HL-60 (cell line): ENCODE measurements at regions not wholly inside any gene's neighbourhood (a gene's known extent, or its start where the extent isn't known, plus 50 kb on each side); places are given as distances from the start of the nearest gene placed in this dataset.
"Not testable (repeated sequence)": the region's sequence is repeated elsewhere in the genome, so short reads cannot be mapped to it uniquely, and the experiment has no call there.

ENCODE experiments used
- POLR2AphosphoS5 ChIP-seq: IDR thresholded peaks from 2 replicates; pipeline ENCODE4 v1.6.1; 2012; ENCODE audit warnings: low read depth
- TF ChIP-seq, protein P1 (sequence below): IDR thresholded peaks from one replicate; pipeline ENCODE4 v1.5.1; 2011; ENCODE audit warnings: low read length, control low read depth, inconsistent platforms; ENCODE audit not compliant: insufficient read depth

- TF ChIP-seq, protein P1, sequence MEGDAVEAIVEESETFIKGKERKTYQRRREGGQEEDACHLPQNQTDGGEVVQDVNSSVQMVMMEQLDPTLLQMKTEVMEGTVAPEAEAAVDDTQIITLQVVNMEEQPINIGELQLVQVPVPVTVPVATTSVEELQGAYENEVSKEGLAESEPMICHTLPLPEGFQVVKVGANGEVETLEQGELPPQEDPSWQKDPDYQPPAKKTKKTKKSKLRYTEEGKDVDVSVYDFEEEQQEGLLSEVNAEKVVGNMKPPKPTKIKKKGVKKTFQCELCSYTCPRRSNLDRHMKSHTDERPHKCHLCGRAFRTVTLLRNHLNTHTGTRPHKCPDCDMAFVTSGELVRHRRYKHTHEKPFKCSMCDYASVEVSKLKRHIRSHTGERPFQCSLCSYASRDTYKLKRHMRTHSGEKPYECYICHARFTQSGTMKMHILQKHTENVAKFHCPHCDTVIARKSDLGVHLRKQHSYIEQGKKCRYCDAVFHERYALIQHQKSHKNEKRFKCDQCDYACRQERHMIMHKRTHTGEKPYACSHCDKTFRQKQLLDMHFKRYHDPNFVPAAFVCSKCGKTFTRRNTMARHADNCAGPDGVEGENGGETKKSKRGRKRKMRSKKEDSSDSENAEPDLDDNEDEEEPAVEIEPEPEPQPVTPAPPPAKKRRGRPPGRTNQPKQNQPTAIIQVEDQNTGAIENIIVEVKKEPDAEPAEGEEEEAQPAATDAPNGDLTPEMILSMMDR: not testable (repeated sequence)
- not testable (repeated sequence) for TF ChIP-seq POLR2AphosphoS5
Measured at GRCh38 chr2:123522498-123522897, 502.6 kb upstream of the CNTNAP5 start.
